ENCODE measurements at regions not wholly inside any gene's neighbourhood (a gene's known extent, or its start where the extent isn't known, plus 50 kb on each side); places are given as distances from the start of the nearest gene placed in this dataset.
A peak's percentile ranks its signal among the peaks of the same experiment; 100 is the strongest.

GRCh38 chr7:84654273-84654672, 459.7 kb upstream of the SEMA3A start:
- Mint-ChIP-seq H3K4me3 (no peak overlapping the region), H3K9me3 (peaks cover 3% of the 10 kb centered on the region), H3K36me3 (ENCODE audit: low read depth) (no peaks in the 10 kb centered on the region), H3K27ac (ENCODE audit: unreplicated experiment) (no peak overlapping the region), H3K27me3 (ENCODE audit: low read depth) (no peaks in the 10 kb centered on the region), H3K4me1 (no peaks in the 10 kb centered on the region)
- no peak for TF ChIP-seq CTCF (conservative IDR thresholded peaks at IDR 0.05)
- DNase-seq (ENCODE audit: low read depth, low spot score): no peak

- no peak overlapping the region for H3K4me3 Mint-ChIP-seq
- H3K27ac Mint-ChIP-seq (ENCODE audit: unreplicated experiment): peak overlapping the region; percentile 29
- peaks cover 4% of the 10 kb centered on the region for H3K4me1 Mint-ChIP-seq
- DNase-seq (ENCODE audit: low read depth, low spot score): no peak
- H3K27me3 Mint-ChIP-seq (ENCODE audit: low read depth): no peaks in the 10 kb centered on the region
- TF ChIP-seq CTCF (conservative IDR thresholded peaks at IDR 0.05): no peak
- H3K36me3 Mint-ChIP-seq (ENCODE audit: low read depth): no peaks in the 10 kb centered on the region
- peaks cover 3% of the 10 kb centered on the region for H3K9me3 Mint-ChIP-seq
Measured at GRCh38 chr7:84651876-84652275, 457.3 kb upstream of the SEMA3A start.

GRCh38 chr7:84647797-84648757, 453.5 kb upstream of the SEMA3A start:
- Mint-ChIP-seq H3K9me3 (peaks cover 3% of the 10 kb centered on the region), H3K4me1 (peaks cover 4% of the 10 kb centered on the region), H3K27ac (ENCODE audit: unreplicated experiment) (no peak overlapping the region), H3K27me3 (ENCODE audit: low read depth) (no peaks in the 10 kb centered on the region), H3K36me3 (ENCODE audit: low read depth) (no peaks in the 10 kb centered on the region), H3K4me3 (no peak overlapping the region)
- DNase-seq (ENCODE audit: low read depth, low spot score): no peak
- TF ChIP-seq CTCF (conservative IDR thresholded peaks at IDR 0.05): no peak

GRCh38 chr7:84642611-84643010, 448.0 kb upstream of the SEMA3A start:
- Mint-ChIP-seq H3K4me1 (peaks cover 4% of the 10 kb centered on the region), H3K36me3 (ENCODE audit: low read depth) (no peaks in the 10 kb centered on the region), H3K4me3 (no peak overlapping the region), H3K9me3 (no peaks in the 10 kb centered on the region), H3K27me3 (ENCODE audit: low read depth) (no peaks in the 10 kb centered on the region), H3K27ac (ENCODE audit: unreplicated experiment) (no peak overlapping the region)
- TF ChIP-seq CTCF (conservative IDR thresholded peaks at IDR 0.05): no peak
- no peak for DNase-seq (ENCODE audit: low read depth, low spot score)

GRCh38 chr7:84640637-84641036, 446.0 kb upstream of the SEMA3A start:
- H3K36me3 Mint-ChIP-seq (ENCODE audit: low read depth): no peaks in the 10 kb centered on the region
- no peak for TF ChIP-seq CTCF (conservative IDR thresholded peaks at IDR 0.05)
- H3K4me1 Mint-ChIP-seq: peaks cover 4% of the 10 kb centered on the region
- no peak overlapping the region for H3K4me3 Mint-ChIP-seq
- DNase-seq (ENCODE audit: low read depth, low spot score): no peak
- peaks cover 5% of the 10 kb centered on the region for H3K9me3 Mint-ChIP-seq
- no peaks in the 10 kb centered on the region for H3K27me3 Mint-ChIP-seq (ENCODE audit: low read depth)
- H3K27ac Mint-ChIP-seq (ENCODE audit: unreplicated experiment): no peak overlapping the region
